H1 (cell line): ENCODE measurements at regions not wholly inside any gene's neighbourhood (a gene's known extent, or its start where the extent isn't known, plus 50 kb on each side); places are given as distances from the start of the nearest gene placed in this dataset.

Source experiments
- CTCF ChIP-seq, 3 experiments: IDR thresholded peaks; 1 replicate in 2 of 3; 2 replicates in 1 of 3; pipeline versions ENCODE4 v1.5.1 to v1.6.1; 2011; ENCODE audit warnings: low read length in 3 of 3, mild to moderate bottlenecking in 3 of 3, inconsistent platforms in 2 of 3, low read depth in 1 of 3, moderate library complexity in 1 of 3; ENCODE audit not compliant: insufficient read depth in 1 of 3; ENCODE audit errors: control extremely low read depth in 1 of 3
- EGR1 ChIP-seq: IDR thresholded peaks from 2 replicates; pipeline ENCODE4 v1.6.1; 2011; ENCODE audit warnings: low read depth, low read length, borderline replicate concordance
- EZH2 ChIP-seq: fragments of 200-600 bp; sonication (generic); IDR thresholded peaks from 2 replicates; pipeline ENCODE4 v1.7.1; 2012; ENCODE audit warnings: low read depth, mild to moderate bottlenecking, moderate library complexity, low read length, inconsistent platforms; ENCODE audit not compliant: severe bottlenecking
- MAX ChIP-seq: IDR thresholded peaks from 2 replicates; pipeline ENCODE4 v1.6.1; 2012; ENCODE audit warnings: inconsistent platforms
- POLR2A ChIP-seq, 2 experiments: IDR thresholded peaks; 1 replicate in 1 of 2; 2 replicates in 1 of 2; pipeline ENCODE4 v1.6.1; 2011; ENCODE audit warnings: low read depth in 2 of 2, low read length in 2 of 2, mild to moderate bottlenecking in 2 of 2; ENCODE audit errors: control extremely low read depth in 1 of 2
- POLR2AphosphoS5 ChIP-seq: IDR thresholded peaks from 2 replicates; pipeline ENCODE4 v1.6.1; 2011; ENCODE audit warnings: low read depth, low read length
- RNF2 ChIP-seq: fragments of 200-900, 300-1000 bp; sonication (generic); IDR thresholded peaks from 2 replicates; pipeline ENCODE4 v1.7.1; 2016; ENCODE audit warnings: borderline replicate concordance, low read depth, mild to moderate bottlenecking, antibody characterized with exemption, low read length; ENCODE audit not compliant: poor library complexity, severe bottlenecking; ENCODE audit errors: missing control alignments
- SIRT6 ChIP-seq: IDR thresholded peaks from one replicate; pipeline ENCODE4 v1.7.1; 2012; ENCODE audit warnings: low read length, inconsistent platforms
- TAF1 ChIP-seq: IDR thresholded peaks from 2 replicates; pipeline ENCODE4 v1.6.1; 2011; ENCODE audit warnings: mild to moderate bottlenecking, low read depth, low read length
- TAF7 ChIP-seq: optimal IDR thresholded peaks from 2 replicates; pipeline ENCODE3; 2011; ENCODE audit warnings: low read depth, mild to moderate bottlenecking, inconsistent platforms, low read length, moderate library complexity, borderline replicate concordance
- ZNF274 ChIP-seq: IDR thresholded peaks from 2 replicates; pipeline ENCODE4 v1.7.0; 2012; ENCODE audit warnings: low read length, borderline replicate concordance; ENCODE audit errors: extremely low read depth

- no peak for TF ChIP-seq SIRT6
- TF ChIP-seq ZNF274 = no peak
- no peak for TF ChIP-seq CTCF (IDR thresholded peaks at IDR 0.05; ENCODE audit: control extremely low read depth in 1 of 3, insufficient read depth in 1 of 3, low read depth in 1 of 3, low read length in 3 of 3)
- no peak for TF ChIP-seq POLR2A (IDR thresholded peaks at IDR 0.05; ENCODE audit: control extremely low read depth in 1 of 2, low read depth in 2 of 2, low read length in 2 of 2)
- TF ChIP-seq RNF2 = no peak
- no peak for TF ChIP-seq POLR2AphosphoS5
- no peak for TF ChIP-seq TAF1
- no peak for TF ChIP-seq EZH2
- no peak for TF ChIP-seq TAF7
- TF ChIP-seq EGR1 = no peak
- no peak for TF ChIP-seq MAX
These were observed 751.3 kb upstream of the NEGR1 start for GRCh38 chr1:73033640-73034039.
